ENCODE measurements at regions not wholly inside any gene's neighbourhood (a gene's known extent, or its start where the extent isn't known, plus 50 kb on each side); places are given as distances from the start of the nearest gene placed in this dataset.

- TF ChIP-seq NFIB (CRISPR knock-in tag; IDR thresholded peaks at IDR 0.05; ENCODE audit: borderline replicate concordance) (no peak), ZNF7 (CRISPR knock-in tag; IDR thresholded peaks at IDR 0.05) (no peak), RFX5 (IDR thresholded peaks at IDR 0.05; ENCODE audit: low read depth, low read length) (no peak), DPF2 (CRISPR knock-in tag; IDR thresholded peaks at IDR 0.05; ENCODE audit: borderline replicate concordance, low read depth) (no peak)
Measured at GRCh38 chr11:133635244-133635739, 103.0 kb upstream of the OPCML start.
